WTC11 (cell line): ENCODE measurements at regions not wholly inside any gene's neighbourhood (a gene's known extent, or its start where the extent isn't known, plus 50 kb on each side); places are given as distances from the start of the nearest gene placed in this dataset.

Experiments
- ATAC-seq: fragments of 200-7000 bp; cut with Tn5 transposase; 2 replicates; pipeline ENCODE4 v1.10.0; 2021; ENCODE audit warnings: mild to moderate bottlenecking, moderate library complexity
- CTCF ChIA-PET: fragments of 300-600 bp; sonication (Branson Sonifier 250); formaldehyde crosslinking; loops from one replicate; lab custom pipeline; 2021; ENCODE audit warnings: antibody characterized with exemption; lab: Charles Lee
- POLR2A ChIA-PET: fragments of 350-600 bp; sonication (Branson Sonifier 250); formaldehyde crosslinking; loops from one replicate; lab custom pipeline; 2021; ENCODE audit warnings: antibody characterized with exemption; lab: Charles Lee
- DNase-seq: peaks from one replicate; pipeline ENCODE4 v3.0.0; 2021; ENCODE audit warnings: low spot score
- H3K27ac Mint-ChIP-seq: 2 replicates; pipeline ENCODE4 v1.8.0; 2021; ENCODE audit warnings: mixed read lengths
- H3K27me3 Mint-ChIP-seq: 2 replicates; pipeline ENCODE4 v1.8.0; 2021; ENCODE audit warnings: low read depth, mild to moderate bottlenecking, moderate library complexity, mixed read lengths
- H3K36me3 Mint-ChIP-seq: 2 replicates; pipeline ENCODE4 v1.8.0; 2021; ENCODE audit warnings: mixed read lengths
- H3K4me1 Mint-ChIP-seq: 2 replicates; pipeline ENCODE4 v1.8.0; 2022; ENCODE audit warnings: mixed read lengths
- H3K4me3 Mint-ChIP-seq: 2 replicates; pipeline ENCODE4 v1.8.0; 2021; ENCODE audit warnings: mild to moderate bottlenecking, moderate library complexity, mixed read lengths
- H3K9me3 Mint-ChIP-seq: 2 replicates; pipeline ENCODE4 v1.8.0; 2021; ENCODE audit warnings: mixed read lengths
- ATF2 ChIP-seq: sonication (generic); formaldehyde crosslinking; IDR thresholded peaks from 2 replicates; pipeline ENCODE4 v1.8.1; 2022; ENCODE audit warnings: low read depth, missing genetic modification reagents, borderline replicate concordance
- CBFB ChIP-seq: sonication (generic); formaldehyde crosslinking; IDR thresholded peaks from 2 replicates; pipeline ENCODE4 v1.8.1; 2022; ENCODE audit warnings: mild to moderate bottlenecking, low read depth, missing genetic modification reagents
- ERG ChIP-seq: fragments of 250-450 bp; sonication (Bioruptor Pico); IDR thresholded peaks from 2 replicates; pipeline ENCODE4 v1.8.0; 2021; ENCODE audit warnings: mild to moderate bottlenecking
- FOXK1 ChIP-seq: sonication (generic); formaldehyde crosslinking; IDR thresholded peaks from 2 replicates; pipeline ENCODE4 v1.8.0; 2022; ENCODE audit warnings: mild to moderate bottlenecking, moderate library complexity, missing genetic modification reagents
- GRHL2 ChIP-seq: fragments of 250-450 bp; sonication (Bioruptor Pico); IDR thresholded peaks from 2 replicates; pipeline ENCODE4 v1.8.0; 2022; ENCODE audit warnings: mild to moderate bottlenecking, moderate library complexity; ENCODE audit not compliant: insufficient replicate concordance, severe bottlenecking
- IRF1 ChIP-seq: sonication (generic); formaldehyde crosslinking; IDR thresholded peaks from 2 replicates; pipeline ENCODE4 v1.8.0; 2023; ENCODE audit warnings: missing genetic modification reagents
- NFYB ChIP-seq: sonication (generic); formaldehyde crosslinking; conservative IDR thresholded peaks from 2 replicates; pipeline ENCODE4 v1.8.0; 2022; ENCODE audit warnings: low read depth, missing genetic modification reagents
- ZBTB43 ChIP-seq: sonication (generic); formaldehyde crosslinking; IDR thresholded peaks from 2 replicates; pipeline ENCODE4 v1.8.1; 2023; ENCODE audit warnings: mild to moderate bottlenecking, missing genetic modification reagents
- ZNF281 ChIP-seq: sonication (generic); formaldehyde crosslinking; IDR thresholded peaks from 2 replicates; pipeline ENCODE4 v1.8.0; 2023; ENCODE audit warnings: mild to moderate bottlenecking, missing genetic modification reagents
- TF ChIP-seq, protein P1 (sequence below): fragments of 250-450 bp; sonication (Bioruptor Pico); conservative IDR thresholded peaks from 2 replicates; pipeline ENCODE4 v1.9.0; 2021; ENCODE audit warnings: mild to moderate bottlenecking
- TF ChIP-seq, protein P2 (sequence below): sonication (generic); formaldehyde crosslinking; IDR thresholded peaks from 2 replicates; pipeline ENCODE4 v1.8.0; 2023; ENCODE audit warnings: missing genetic modification reagents, mild to moderate bottlenecking, borderline replicate concordance
- TF ChIP-seq, protein P3 (sequence below): sonication (generic); formaldehyde crosslinking; IDR thresholded peaks from 2 replicates; pipeline ENCODE4 v1.8.1; 2022; ENCODE audit warnings: mild to moderate bottlenecking, moderate library complexity, missing genetic modification reagents

- TF ChIP-seq, protein P1, sequence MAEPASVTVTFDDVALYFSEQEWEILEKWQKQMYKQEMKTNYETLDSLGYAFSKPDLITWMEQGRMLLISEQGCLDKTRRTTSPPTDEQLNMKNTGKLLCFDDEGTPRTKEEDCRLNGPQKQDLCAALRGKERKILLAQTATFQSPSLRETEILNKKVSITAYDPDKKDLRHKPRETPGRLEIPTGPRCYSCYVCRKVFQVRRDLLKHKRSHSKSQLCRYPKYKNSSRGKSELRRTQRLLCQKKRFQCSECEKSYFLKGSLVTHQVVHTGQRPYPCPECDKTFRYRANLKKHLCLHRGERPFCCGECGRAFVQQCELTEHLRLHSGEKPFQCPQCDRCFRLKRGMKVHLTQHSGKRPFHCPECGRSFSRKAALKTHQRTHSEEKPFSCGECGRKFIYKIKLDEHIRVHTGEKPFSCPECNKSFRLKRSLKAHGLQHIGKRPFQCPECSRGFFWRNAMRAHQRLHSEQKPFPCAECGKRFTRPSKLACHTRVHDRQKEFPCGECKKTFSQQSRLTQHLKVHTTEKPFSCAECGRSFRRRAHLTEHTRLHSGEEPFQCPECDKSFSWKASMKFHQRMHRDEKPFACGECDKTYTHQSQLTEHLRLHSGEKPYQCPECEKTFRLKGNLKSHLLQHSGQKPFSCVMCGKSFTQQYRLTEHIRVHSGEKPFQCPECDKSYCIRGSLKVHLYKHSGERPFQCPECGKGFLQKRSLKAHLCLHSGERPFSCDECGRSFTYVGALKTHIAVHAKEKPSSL (CRISPR knock-in tag): no peak
- TF ChIP-seq IRF1 (CRISPR knock-in tag): no peak
These were observed 444.8 kb upstream of the MKI67 start (continued) for GRCh38 chr10:128571071-128571470.

DNA sequence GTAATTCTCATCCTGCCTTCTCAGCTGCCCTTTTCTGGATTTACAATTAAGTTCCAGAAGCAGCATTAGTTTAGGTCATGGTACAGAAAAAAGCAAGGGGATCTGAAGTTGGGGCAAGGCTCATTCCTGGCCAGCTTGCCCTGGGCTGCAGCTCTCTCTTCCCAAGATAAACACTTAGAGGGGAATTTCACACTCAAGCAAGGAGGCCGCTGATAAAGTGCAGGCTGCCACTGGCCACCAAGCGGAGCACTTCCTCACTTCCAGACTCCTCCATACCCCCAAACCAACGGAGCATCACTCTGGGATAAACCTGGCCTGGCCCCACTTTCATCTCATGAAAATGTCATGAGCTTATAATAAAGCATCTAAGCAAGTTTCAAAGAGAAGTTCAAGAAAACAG, 445.5 kb upstream of the MKI67 start:
- POLR2A ChIA-PET: no interaction called here
- ATAC-seq (peak; percentile 27; the same call in 1 of the 2 replicates), DNase-seq (no peak)
- no peak overlapping the region for H3K27ac Mint-ChIP-seq
- no peak overlapping the region for H3K4me3 Mint-ChIP-seq
- H3K4me1 Mint-ChIP-seq: peaks cover 48% of the 10 kb centered on the region
- TF ChIP-seq FOXK1 (CRISPR knock-in tag): no peak
- no peak for TF ChIP-seq ZNF281 (CRISPR knock-in tag)
- TF ChIP-seq ERG (CRISPR knock-in tag): no peak
- no peak for TF ChIP-seq GRHL2 (CRISPR knock-in tag)
- H3K9me3 Mint-ChIP-seq: no peaks in the 10 kb centered on the region
- CTCF ChIA-PET: interaction anchor here (0.6 to 1.9 kb wide), 5 partner anchors 8 to 303 kb away, joined by 3 to 11 read pairs (median 6); no protein-coding TSS in a partner anchor
- H3K27me3 Mint-ChIP-seq: peaks cover 9% of the 10 kb centered on the region
- peaks cover 4% of the 10 kb centered on the region; the same call in 1 of the 2 replicates for H3K36me3 Mint-ChIP-seq

DNA sequence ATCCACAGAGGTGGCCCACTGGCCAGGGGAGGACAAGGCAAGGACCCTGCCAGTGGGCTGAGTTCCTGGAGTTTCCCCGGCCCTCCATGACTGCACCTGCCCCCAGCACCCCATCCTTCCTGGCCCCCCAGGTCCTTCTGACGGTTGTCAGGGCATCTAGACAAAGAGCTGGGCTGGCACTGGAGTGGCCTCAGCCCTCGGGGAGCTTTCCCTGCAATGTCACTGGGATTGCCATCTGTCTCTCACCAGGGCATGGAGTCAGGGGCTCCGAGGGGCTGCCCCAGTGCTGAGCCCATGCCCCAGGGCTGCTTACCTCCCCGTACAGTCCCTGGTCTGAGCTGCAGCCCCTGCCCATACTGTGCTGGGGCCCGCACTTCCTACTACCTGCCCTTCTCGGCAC, 446.5 kb upstream of the MKI67 start:
- no peak for TF ChIP-seq FOXK1 (CRISPR knock-in tag)
- H3K36me3 Mint-ChIP-seq: peaks cover 12% of the 10 kb centered on the region
- ATAC-seq (no peak), DNase-seq (no peak)
- ChIA-PET CTCF (interaction anchor here (1.5 kb wide), 1 partner anchor 305 kb away, joined by 4 read pairs; no protein-coding TSS in a partner anchor), POLR2A (no interaction called here)
- H3K9me3 Mint-ChIP-seq: peaks cover 6% of the 10 kb centered on the region; the same call in 1 of the 2 replicates
- H3K4me1 Mint-ChIP-seq: peaks cover 57% of the 10 kb centered on the region
- no peak overlapping the region for H3K4me3 Mint-ChIP-seq
- H3K27ac Mint-ChIP-seq: no peak overlapping the region
- H3K27me3 Mint-ChIP-seq: peaks cover 18% of the 10 kb centered on the region

- Mint-ChIP-seq H3K36me3 (peaks cover 12% of the 10 kb centered on the region), H3K4me1 (peaks cover 64% of the 10 kb centered on the region), H3K27me3 (peaks cover 25% of the 10 kb centered on the region), H3K4me3 (no peak overlapping the region), H3K27ac (no peak overlapping the region), H3K9me3 (peaks cover 6% of the 10 kb centered on the region; the same call in 1 of the 2 replicates)
- ChIA-PET CTCF (interaction anchor here (1.5 kb wide), 1 partner anchor 305 kb away, joined by 4 read pairs; no protein-coding TSS in a partner anchor), POLR2A (no interaction called here)
- DNase-seq: no peak
- no peak; the same call in 1 of the 2 replicates for ATAC-seq
- no peak for TF ChIP-seq NFYB (CRISPR knock-in tag)
- TF ChIP-seq, protein P2, sequence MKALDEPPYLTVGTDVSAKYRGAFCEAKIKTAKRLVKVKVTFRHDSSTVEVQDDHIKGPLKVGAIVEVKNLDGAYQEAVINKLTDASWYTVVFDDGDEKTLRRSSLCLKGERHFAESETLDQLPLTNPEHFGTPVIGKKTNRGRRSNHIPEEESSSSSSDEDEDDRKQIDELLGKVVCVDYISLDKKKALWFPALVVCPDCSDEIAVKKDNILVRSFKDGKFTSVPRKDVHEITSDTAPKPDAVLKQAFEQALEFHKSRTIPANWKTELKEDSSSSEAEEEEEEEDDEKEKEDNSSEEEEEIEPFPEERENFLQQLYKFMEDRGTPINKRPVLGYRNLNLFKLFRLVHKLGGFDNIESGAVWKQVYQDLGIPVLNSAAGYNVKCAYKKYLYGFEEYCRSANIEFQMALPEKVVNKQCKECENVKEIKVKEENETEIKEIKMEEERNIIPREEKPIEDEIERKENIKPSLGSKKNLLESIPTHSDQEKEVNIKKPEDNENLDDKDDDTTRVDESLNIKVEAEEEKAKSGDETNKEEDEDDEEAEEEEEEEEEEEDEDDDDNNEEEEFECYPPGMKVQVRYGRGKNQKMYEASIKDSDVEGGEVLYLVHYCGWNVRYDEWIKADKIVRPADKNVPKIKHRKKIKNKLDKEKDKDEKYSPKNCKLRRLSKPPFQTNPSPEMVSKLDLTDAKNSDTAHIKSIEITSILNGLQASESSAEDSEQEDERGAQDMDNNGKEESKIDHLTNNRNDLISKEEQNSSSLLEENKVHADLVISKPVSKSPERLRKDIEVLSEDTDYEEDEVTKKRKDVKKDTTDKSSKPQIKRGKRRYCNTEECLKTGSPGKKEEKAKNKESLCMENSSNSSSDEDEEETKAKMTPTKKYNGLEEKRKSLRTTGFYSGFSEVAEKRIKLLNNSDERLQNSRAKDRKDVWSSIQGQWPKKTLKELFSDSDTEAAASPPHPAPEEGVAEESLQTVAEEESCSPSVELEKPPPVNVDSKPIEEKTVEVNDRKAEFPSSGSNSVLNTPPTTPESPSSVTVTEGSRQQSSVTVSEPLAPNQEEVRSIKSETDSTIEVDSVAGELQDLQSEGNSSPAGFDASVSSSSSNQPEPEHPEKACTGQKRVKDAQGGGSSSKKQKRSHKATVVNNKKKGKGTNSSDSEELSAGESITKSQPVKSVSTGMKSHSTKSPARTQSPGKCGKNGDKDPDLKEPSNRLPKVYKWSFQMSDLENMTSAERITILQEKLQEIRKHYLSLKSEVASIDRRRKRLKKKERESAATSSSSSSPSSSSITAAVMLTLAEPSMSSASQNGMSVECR: no peak
- TF ChIP-seq, protein P3, sequence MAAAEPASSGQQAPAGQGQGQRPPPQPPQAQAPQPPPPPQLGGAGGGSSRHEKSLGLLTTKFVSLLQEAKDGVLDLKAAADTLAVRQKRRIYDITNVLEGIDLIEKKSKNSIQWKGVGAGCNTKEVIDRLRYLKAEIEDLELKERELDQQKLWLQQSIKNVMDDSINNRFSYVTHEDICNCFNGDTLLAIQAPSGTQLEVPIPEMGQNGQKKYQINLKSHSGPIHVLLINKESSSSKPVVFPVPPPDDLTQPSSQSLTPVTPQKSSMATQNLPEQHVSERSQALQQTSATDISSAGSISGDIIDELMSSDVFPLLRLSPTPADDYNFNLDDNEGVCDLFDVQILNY (CRISPR knock-in tag): no peak
- TF ChIP-seq ATF2 (CRISPR knock-in tag): no peak
- no peak for TF ChIP-seq ZBTB43 (CRISPR knock-in tag)
- no peak for TF ChIP-seq CBFB (CRISPR knock-in tag)
These were observed 447.1 kb upstream of the MKI67 start for GRCh38 chr10:128573281-128573845.
